ENCODE measurements at regions not wholly inside any gene's neighbourhood (a gene's known extent, or its start where the extent isn't known, plus 50 kb on each side); places are given as distances from the start of the nearest gene placed in this dataset.
"Not testable (repeated sequence)": the region's sequence is repeated elsewhere in the genome, so short reads cannot be mapped to it uniquely, and the experiment has no call there.

DNA sequence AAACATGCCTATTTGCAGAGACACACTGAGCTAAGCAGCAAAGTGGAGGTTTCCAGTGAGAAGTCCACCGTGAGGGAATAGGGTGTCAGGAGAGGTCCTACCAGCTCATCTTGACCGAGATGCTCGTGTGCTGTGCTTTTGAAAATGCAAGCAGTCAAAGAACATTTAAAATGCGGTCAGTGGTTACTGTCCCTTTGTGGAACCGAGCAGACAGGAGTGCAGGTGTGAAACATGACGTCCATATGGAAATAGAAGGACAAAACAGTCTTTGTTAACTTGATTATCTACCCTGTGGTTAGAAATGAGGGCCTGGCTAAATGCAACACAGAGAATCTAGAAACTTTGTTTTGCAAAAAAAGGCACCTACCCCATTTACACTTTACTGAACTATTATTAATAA, 473.3 kb downstream of the SPATA31A6 start:
- not testable (repeated sequence) for DNase-seq

DNA sequence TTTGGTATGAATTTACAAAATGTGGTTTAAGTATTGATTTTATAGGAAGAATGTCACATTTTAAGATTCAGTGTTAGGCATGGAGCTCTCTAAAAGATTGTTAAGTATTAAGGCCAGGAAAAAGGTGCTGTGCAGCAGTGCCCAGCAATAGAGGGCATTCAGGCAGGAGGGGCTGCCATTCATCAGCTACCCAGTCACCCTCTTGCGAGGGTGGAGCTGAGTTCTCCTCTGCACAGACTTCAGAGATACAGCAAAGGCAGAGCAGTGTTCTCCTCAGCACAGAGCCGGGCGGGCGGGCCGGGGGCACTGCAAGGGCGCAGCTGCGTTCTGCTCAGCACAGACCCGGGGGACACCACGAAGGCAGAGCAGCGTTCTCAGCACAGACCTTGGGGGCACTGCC, 474.0 kb downstream of the SPATA31A6 start:
- not testable (repeated sequence) for DNase-seq

DNA sequence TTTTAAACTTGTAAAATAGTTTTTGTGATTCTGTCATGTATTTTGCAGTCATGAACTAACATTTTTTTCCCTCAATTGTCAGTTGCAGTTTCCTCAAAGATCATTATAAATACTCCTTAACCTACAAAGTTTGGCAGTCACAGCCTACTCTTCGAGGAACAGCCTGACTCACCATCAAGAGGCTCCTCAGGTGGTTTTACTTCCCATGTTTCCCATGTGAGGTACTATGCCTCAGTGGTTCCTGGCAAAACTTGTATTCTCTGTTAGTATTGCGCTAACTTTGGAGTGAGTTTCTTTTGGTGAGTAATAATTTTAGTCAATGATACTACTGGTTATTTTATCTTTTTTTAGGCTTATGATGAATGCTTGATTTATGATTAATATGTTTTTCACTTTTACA, 513.7 kb downstream of the SPATA31A6 start:
- not testable (repeated sequence) for DNase-seq

DNA sequence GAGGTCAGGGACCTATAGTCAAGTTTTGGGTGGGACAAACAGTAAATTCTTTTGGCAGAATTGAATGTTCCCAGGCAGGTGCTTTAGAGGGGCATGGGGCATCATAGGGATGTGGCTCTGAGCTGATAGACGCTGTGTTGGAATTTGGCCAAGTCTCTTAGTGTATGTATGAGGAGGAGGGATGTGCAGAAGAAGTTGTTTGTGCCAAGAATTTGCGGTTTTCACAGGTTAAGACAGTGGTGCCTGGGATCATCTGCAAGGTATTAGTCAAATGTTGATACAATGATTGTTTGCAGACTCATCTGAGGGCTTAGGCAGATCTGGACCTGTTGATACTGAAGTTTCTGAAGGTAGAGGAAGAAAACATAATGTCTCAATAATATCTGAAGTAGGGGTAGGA, 519.4 kb downstream of the SPATA31A6 start:
- DNase-seq: not testable (repeated sequence)

DNA sequence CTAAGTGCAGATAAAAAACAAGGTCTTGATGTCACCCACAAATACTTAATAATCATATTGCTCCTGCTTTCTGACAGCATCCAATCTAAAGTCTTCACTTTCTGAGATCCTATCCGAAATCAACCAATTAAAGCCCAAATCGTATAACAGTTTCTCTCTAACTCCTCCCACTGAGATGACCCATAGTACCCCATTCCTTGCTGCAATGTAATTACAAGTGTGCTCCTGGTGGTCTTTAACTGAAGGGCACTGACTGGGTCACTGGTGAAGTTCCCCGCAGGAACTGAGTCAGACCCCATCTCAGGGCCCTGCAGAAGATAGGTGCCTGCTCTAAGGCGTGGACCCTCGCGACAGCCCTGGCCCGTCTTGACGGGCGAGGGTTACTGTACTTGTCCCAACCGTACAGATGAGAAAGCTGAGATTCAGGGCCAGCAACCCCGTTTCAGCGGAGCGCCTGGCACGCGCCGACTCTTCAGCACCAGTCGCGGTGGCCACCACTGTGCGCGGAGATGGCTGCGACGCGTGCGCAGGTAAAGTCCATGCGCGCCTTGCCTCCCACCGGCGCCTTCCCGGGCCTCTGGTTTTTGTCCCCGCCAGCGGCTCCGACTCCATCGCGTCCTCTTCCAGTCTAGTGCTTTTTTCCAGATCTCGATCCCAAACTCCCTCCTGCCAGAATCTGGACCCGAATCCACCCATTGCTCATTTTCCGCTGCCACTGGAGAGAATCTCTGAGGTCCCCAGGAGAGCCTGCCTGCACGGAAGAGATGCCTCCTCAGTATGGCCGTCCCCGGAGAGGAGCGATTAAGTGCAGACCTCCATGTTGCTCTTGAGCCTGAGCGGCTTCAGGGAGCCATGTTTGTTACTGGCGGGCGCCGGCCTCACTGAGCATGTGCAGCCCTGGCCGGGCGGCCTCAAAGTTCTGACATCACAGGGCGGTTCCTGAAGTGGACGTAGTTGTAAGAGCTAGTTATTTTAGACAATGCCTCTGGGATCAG, 541.7 kb downstream of the SPATA31A6 start:
- DNase-seq: peak in 10 of 51 donors; percentile 6 to 72 (median 33)

DNA sequence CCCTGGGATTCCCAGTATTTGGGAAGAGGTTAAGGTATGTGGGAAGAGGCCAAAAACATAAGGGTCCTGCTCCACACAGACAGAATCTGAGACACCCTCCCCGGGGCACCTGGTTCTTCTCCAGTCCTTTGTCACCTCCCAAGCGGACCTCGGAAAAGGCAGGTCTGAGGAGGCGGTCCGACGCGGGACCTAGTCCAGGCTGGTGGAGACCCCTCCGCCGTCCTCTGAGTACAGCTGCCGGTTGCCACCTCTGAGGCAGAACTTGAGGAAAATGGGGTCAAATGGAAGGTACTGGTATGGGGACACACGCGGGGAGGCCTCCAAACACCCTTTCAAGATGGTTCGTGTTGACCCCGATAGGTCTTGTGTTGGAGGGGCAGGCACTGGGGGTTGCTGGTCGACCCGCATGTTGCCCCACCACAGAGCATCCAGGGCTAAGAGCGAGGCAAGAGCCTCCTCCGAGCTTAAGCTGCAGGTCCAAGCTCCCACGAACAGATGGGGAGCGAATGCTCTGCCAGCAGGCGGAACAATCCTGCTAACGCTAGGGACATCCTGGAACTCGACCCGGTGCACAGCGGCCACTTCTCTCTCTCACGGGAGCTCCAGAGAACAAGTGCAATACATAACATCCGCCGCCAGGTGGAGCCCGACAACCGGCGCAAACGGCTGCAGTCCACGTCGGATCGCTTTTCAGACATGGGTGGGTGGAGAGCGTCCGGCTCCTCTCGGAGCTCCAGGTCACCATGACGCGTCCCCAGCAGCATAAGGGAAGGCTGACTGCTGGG, 559.8 kb downstream of the SPATA31A6 start:
- peak in 50 of 51 donors; percentile 7 to 84 (median 51) for DNase-seq

DNA sequence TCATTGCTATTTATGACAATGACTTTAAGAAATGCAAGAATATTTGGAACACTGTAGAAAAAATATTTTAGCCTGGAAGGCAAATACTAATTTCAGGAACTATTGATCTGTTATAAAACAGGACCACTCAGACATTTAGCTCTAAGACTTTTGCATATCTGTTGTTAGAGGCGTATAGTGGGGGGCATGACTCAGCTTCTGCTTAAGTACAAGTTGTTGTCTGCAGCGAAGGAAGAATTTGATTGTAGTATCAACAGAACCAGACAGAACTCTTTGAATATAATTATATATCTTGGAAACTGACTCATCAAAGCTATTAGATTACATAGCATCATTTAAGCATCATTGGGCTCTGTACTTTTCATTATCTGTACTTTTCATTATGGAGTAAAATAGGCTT, 573.8 kb downstream of the SPATA31A6 start:
- DNase-seq: not testable (repeated sequence)

DNA sequence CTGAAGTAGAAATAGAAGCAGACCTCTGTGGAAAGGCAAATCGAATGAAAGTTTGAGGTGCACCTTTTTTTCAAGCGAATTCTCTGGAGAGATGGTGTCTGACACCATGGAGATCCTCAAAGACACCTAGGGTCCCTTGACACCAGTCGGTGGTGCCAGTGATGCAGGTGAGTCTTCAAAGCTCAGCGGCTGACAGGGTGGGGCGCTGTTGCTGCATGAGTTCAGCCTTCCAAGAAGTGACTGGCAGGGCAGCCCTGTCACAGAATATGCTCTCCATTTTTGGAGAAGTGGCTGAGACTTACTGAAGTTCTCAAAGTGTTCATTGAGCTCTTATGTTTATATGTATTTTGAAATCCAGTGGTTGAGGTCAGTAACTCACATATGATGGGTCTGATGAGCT, 575.9 kb downstream of the SPATA31A6 start:
- not testable (repeated sequence) for DNase-seq

DNA sequence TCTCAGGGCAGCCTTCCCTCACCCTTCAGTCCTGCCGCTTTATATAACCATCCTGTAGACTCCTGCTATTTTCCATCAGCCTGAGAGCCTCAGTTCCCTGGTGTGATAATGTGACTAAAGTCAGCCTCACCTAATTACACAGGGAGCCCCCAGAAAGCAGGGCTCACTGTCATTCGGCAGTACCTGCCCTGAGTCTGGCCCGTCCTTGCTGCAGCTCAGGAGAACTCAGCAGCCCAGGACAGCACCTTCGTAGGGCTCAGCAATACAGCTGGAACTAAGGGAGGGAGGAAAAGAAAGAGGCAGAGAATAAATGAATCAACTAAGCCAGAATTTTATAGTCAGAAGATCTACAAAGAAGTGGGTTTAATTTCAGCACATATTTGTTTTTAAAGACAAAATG, 598.7 kb downstream of the SPATA31A6 start:
- not testable (repeated sequence) for DNase-seq

DNA sequence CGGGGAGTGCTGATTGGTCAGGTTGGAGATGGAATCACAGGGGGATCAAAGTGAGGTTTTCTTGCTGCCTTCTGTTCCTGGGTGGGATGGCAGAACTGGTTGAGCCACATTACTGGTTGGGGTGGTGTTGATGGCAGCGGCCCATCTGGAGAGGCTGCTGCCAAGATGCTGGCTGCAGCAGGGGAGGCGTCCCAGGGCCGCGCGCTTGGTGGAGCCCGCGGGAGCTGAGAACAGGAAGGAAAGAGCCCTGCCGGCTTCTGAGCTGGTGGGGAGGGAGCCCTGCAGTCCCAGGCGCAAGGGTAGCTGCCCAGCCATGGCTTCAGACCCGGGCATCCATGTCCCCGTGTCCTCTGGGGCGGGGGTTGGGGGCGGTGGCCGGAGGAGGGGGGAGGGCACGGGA, 609.3 kb downstream of the SPATA31A6 start:
- DNase-seq: not testable (repeated sequence)

DNA sequence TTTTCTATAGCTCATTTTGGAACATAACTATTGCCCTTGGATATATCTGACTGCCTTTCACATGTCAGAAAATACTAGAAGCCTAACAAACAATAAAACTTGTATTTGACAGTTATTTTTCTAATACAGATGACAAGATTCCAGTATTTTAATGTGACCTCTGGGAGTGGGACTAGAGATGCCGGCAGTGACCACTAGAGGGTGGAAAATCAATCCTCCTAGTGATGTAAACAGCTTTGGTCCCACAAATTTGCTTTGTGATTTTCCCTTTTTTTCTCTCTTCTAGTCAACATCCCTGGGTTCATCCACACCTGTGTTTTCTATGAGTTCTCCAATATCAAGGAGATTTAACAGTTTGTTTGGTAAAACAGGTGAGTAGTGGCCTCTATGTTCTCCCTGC, 615.1 kb downstream of the SPATA31A6 start:
- DNase-seq: not testable (repeated sequence)

DNA sequence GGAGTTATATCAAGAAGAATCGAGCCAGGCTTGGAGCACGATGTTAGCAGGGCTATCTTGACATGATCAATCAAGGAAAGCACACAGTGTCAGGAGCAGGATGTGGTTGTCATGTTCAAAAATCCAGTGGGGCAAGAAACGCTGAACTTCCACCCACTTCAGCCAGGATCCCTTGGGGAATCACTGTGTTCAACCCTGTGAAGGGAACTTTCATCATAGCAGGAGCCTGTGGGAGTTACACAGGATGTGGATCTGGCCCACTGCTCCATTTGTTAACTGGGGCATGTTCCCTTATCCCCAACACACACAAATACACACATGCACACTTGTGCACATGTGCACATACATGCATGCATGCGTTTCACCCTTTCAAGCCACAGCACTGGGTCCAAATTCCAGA, 619.3 kb downstream of the SPATA31A6 start:
- DNase-seq: not testable (repeated sequence)

DNA sequence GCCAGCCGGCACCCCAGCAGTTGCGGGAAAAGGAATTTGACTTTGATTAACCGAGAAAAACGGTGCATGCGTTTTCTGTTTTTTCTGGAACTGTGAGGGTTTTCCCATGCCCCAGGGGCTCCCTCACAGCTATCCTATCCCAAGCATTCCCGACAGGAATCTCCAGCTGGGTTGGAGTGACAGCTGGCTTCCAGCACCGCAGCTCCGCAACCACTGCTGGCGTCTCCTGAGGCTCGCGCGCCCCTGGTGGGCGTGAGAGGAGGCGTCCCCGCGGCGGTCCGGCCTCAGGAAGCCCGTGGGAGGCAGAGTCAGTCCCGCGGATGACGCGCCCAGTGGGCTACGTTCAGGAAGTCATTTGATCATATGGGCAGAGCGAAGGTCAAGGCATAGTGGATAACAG, 623.2 kb downstream of the SPATA31A6 start:
- DNase-seq: not testable (repeated sequence)

DNA sequence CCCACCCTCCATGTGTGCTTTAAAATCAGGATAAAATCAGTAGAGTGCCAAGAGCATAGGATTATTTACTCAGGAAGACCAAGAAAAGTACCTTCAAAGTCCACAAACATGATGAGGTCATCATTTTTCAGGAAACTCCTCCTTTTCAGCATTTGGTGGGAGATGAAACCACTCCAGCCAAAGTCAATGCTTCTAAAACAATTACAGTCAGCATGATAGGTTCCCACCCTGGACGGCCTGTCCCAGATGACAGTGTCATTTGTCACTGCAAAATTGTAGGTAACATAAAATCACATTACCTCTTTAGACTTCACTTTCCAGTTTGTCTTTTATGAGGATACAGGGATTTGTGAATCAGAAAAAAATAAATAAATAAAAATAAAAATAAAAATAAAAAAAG, 638.0 kb downstream of the SPATA31A6 start:
- not testable (repeated sequence) for DNase-seq

DNA sequence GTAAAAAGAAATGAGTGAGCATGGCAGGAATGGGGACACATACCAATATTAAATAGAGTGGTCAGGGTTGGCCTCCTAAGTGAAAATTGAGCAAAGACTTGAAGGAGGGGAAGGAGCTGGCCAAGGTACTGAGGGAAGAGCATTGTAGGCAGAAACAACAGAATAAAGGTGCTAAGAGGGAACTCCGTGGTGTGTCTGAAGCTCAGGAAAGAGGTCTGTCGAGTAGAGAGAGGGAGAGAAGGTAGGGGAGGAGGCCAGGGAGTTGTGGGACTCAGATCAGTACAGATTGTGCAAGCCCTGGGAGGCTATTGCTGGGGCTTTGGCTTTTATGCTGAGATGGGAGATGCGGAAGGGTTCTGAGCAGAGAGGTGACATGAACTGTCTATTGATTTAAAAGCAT, 664.7 kb downstream of the SPATA31A6 start:
- not testable (repeated sequence) for DNase-seq

DNA sequence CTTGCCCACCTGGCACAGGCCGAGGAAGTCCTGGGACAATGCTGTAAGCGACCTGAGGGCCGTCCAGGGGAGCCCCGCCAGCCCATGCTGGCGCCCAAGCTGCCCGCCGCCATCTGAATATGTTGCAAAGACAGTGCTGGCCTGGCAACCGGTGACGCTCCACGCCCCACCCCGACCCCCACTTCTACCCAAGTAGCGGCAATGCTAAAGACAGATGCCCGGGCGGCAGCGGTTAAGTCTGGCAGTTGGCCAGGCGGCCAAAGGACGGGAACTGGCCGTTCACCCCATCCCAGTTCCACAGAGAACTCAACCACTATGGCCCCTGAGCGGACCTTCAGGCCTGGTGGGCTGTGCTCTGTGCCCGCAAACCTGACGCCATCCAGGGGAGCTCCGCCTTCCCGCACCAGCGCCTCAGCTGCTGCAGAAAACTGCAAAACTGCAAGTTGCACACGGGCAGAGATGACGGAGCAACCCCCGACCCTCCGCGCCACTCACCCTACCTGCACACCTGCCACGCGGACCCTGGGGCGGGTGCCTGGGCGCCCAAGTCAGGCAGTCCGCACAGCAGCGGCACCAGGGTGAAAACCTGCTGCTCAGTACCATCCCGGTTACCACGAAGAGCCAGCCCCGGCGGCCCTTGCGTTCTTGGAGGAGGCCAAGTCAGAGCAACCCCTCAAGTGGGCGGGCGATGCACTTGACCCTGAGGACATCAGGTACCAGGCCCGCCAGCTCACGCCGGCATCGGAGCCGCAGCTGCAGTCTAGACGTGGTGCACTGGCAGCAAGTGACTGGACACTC, 667.6 kb downstream of the SPATA31A6 start:
- not testable (repeated sequence) for DNase-seq

DNA sequence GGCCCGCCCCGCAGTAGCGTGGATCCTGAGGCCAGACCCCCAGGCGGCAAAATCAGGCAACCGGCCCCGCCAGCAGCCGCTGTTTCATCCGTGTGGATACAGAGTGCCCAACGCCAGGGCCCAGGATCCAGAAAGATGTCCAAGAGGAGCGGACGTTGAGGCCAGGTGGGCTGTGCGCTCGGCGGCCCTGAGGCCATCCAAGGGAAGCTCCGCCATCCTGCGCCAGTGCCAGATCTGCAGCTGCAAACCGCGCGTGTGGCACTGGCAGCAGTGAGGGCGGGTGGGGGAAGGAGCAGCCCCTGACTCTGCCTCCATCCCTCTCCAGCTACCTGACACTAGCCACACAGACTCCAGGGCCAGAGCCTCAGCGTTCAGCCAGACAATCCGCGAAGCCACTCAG, 668.2 kb downstream of the SPATA31A6 start:
- DNase-seq: not testable (repeated sequence)

DNA sequence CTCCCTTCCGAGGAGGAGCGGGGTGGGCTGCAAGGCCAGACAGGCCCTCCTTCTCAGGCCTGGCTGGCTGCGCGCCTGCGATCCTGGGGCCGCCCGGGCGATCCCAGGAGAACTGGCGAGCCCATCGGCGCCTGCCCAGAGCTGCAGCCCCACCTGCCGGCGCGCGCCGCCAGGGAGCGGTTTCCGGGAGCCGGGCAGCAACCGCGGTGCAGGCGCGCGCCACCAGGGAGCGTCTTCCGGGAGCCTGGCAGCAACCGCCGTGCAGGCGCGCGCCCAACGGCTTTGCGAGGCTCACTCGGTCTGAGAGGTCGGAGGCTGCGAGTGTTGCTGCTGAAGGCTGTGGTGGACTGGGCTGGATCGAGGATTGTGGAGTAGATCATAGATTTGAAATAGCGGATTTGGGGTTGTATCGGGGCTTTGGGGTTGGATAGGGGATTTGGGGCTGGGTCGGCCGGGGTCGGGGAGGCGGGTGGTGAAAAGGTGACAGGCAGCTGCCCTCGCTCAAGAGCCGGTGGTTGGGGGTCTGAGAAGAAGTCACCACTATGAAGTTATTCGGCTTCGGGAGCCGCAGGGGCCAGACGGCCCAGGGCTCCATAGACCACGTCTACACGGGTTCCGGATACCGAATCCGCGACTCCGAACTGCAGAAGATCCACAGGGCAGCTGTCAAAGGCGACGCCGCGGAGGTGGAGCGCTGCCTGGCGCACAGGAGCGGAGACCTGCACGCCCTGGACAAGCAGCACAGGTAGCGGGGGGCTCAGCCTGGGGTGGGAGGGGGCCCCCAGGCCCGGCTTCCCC, 668.9 kb downstream of the SPATA31A6 start:
- DNase-seq: peak in 16 of 51 donors; percentile 1 to 47 (median 10)

DNA sequence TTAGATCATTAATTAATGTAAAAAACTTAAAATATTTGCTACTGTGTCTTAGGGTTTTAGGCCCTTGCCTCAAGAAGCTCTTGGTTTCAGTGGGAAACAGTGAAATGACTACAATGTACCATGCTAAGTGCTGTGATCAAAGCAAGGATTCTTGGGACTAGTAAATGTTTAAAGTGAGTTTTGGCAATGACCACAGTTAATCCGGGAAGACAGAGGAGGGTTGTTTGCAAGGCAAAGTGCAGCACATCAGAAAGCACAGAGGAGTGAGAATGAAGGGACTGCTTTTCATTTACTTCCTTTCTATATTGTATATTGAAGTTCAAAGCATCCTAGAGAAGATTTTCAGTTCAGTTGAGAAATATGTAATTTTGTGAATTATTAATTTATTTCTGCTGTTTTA, 676.7 kb downstream of the SPATA31A6 start:
- not testable (repeated sequence) for DNase-seq

DNA sequence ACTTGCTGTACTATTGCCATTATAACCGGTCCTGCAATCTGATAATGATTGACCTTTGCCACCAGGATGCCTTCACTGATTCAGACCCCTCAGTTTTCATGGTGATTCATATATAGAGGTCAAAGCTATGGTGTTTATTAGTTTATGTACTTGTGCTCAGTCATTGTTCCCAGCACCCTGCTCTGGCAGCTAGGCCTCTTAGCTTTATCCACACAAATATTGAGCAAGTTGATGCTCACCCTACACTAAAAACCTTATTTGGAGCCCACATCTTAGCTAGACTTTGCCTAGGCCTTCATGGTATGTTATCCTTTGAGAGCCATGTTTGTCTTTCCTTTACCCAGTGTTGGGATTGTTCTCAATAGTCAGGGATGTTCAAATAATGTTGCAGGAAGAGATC, 679.0 kb downstream of the SPATA31A6 start:
- DNase-seq: not testable (repeated sequence)

Data from hypothalamus (tissue), 51 donors.